EH (cell line): ENCODE measurements at regions not wholly inside any gene's neighbourhood (a gene's known extent, or its start where the extent isn't known, plus 50 kb on each side); places are given as distances from the start of the nearest gene placed in this dataset.

Source experiments
- DNase-seq: peaks from one replicate; pipeline ENCODE4 v3.0.0-alpha.2; 2015; ENCODE audit warnings: low read depth

DNA sequence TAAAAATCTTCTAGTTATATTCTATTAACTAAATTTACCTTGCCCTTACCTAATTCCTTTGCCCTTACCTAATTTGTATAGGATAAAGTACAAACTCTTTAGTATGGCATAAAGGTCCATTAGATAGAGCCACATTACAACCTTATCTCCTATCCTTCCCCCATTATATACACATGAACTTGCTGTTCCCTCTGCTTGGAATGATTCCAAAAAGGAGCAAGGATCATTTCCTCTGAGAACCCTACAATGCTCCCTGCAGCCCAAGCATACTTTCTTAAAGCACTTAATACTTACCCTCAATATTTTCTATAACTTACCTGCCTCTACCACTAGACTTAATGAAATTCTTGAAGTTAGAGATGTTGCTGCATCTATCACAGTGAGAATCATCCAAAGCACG, 118.9 kb upstream of the CCDC54 start:
- DNase-seq: no peak

- no peak for DNase-seq
Measured at GRCh38 chr3:107260207-107260606, 117.0 kb upstream of the CCDC54 start.

GRCh38 chr3:107263269-107264021, 113.8 kb upstream of the CCDC54 start:
- DNase-seq: peak; percentile 22

DNA sequence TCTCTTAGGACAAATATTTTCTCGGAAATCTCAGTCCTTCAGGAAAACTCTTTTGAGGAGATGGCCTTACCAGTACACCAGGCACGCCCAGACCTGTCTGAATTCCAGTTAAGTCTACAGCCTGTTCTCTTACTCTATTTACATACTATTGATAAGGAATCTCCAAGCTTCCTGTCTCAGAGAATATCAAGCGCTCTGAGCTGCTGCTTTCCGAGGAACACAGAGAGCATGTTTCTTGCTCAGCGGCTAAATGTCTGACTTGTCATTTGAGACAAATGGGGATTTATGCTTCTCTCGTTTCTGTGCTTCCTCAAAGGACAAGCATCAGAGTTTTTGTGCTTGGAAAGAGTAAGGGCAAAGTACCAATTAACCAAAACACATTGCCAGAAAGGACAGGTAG, 112.4 kb upstream of the CCDC54 start:
- no peak for DNase-seq

DNA sequence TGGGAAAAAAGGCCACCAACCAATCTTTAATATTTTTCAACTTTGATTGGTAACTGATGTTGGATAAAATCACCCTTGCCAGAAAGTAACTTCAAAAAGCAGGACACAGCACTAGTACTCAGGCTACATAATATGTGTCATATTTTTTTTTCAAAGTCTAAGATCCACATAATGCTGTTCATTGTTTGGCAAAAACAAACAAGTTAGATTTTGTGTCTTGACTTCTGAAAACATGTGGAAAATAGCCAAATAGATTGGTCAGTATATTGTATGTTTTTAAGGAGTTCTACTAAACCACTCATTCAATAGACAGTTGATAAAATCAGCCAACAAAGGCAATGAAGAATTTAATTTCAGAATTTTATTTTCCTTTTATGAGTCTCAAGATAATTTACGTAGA, 111.7 kb upstream of the CCDC54 start:
- no peak for DNase-seq

DNA sequence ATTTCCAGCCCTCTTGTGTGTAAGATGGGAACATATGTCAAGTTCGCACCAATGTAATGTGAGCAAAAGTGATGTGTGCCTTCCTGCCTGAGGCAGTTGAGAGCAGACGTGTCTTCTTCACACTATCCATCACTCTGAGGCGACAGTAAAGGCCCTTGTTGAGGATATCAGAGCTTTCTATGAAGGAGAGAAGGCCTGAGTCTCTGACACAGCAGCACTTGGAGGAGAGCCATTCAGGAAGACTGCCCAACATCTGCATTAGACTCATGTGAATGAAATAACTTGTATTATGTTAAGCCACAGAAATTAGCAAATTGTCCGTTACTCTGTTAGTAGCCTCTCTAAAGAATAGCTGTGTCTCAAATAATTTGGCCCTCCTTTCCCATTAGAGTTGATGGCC, 108.8 kb upstream of the CCDC54 start:
- DNase-seq: no peak

GRCh38 chr3:107269136-107269535, 108.1 kb upstream of the CCDC54 start:
- no peak for DNase-seq

- peak; percentile 63 for DNase-seq
Measured at GRCh38 chr3:107271787-107272387, 105.4 kb upstream of the CCDC54 start.

DNA sequence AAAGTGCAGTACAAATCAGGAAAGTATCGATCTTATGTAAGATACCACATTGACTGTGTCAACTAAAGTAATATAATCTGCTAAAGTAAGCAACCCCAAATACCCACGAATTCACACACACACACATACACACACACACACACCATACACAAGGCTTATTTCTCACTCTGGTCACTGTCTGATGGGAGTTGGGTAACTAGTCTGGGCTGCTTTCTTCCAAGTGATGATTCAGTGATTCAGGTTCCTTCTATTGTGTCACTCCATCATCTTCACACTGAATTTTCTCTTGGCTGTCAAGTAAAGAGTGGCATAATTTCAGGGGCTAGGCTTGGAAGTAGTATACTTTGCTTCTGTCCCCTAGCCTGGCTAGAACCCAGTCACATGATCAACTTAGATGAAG, 104.8 kb upstream of the CCDC54 start:
- no peak for DNase-seq

DNA sequence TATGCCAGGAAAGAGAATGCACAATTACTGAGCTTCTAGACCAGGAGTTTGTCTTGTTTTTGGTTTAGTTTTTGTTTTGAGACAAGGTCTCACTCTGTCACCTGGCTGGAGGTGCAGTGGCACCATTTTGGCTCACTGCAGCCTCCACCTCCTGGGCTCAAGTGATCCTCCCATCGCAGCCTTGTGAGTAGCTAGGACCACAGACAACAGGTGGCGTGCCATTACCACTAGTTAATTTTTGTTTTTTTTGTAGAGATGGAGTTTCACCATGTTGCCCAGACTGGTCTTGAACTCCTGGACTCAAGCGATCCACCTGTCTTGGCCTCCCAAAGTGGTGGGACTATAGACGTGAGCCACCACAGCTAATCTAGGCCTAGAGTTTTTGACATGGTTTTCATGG, 104.4 kb upstream of the CCDC54 start:
- DNase-seq: no peak

GRCh38 chr3:107273771-107274170, 103.5 kb upstream of the CCDC54 start:
- DNase-seq: no peak

- no peak for DNase-seq
Measured at GRCh38 chr3:107275511-107275910, 101.7 kb upstream of the CCDC54 start.

- DNase-seq: no peak
Measured at GRCh38 chr3:107283948-107284347, 93.3 kb upstream of the CCDC54 start.

GRCh38 chr3:107284612-107285011, 92.6 kb upstream of the CCDC54 start:
- DNase-seq: peak; percentile 29

DNA sequence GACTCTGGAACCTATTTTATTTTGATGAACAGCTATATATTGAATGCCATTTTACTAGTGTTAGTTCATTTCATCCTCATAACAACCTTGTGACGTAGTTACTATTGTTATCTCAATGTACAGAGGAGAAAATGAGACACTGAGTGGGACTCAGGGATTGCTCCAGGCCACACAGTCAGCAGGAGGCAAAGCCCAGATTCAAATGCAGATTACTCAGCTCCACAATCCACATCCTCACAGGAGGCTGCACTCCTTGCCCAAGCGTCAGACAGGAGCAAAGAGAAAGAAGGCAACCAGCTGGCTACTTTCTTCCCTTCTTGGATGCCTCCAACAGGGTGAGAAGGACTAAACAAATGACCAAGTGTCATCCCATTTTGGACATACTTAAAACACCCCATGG, 92.0 kb upstream of the CCDC54 start:
- DNase-seq: peak; percentile 45

DNA sequence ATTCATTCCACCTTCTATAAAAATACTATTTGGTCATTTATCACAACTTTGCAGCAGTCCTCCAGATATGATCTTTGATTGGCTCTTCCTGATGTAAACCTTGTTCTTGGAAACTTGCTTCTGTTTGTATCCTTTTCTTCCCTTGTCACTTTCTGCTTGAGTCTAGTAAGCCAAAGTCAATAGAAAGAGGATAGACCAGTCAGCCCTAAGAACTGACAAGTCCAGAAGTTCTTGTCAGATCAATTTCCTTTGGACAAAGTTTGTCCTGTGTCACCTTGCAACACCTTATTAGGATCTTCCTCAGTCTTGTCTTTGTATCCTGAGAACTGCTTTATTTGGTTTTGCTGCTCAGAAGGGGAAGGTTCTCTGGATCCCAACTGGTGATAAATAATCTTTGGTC, 87.9 kb upstream of the CCDC54 start:
- DNase-seq: no peak

- DNase-seq: no peak
Measured at GRCh38 chr3:107294117-107294516, 83.1 kb upstream of the CCDC54 start.

- DNase-seq: no peak
Measured at GRCh38 chr3:107297597-107297996, 79.6 kb upstream of the CCDC54 start.

GRCh38 chr3:107307205-107307604, 70.0 kb upstream of the CCDC54 start:
- no peak for DNase-seq

DNA sequence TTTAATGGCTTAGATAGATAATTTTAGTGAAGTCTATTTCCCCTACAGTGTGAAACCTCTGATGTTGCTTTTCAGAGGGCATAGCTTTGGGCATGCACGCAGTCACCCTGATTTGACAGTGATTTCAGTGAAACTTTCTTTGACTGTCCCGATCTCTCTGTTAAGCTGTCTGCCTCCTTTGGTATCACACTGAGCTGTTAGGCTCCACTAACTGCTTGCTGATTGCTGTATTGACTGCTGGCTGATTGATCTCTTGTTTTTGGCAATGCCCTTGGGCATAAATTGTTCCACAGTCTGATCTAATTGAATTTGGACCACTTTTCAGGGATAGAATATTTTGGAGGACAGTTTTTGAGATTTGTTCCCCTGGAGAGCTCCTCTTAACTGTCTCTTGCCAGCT, 68.5 kb upstream of the CCDC54 start:
- DNase-seq: no peak

DNA sequence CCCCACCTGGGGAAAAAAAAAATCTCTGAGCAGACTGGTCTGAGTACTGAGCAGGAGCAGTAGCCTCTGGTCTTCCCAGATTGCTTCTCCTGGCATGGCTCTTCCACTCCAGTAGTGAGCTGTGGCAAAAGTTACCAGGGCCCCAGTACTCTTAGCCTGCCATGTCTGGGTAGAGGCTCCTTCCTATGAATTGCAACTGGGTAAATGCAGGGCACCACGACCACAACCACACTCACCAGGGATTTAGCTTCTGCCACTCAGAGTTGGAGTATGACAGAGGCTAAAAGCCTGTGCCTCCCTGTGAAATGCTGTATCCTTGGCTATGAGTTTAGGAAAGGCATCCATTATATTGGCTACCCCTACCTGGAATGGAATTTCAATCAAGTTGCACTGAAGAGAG, 67.9 kb upstream of the CCDC54 start:
- no peak for DNase-seq

GRCh38 chr3:107313711-107314110, 63.5 kb upstream of the CCDC54 start:
- no peak for DNase-seq

- DNase-seq: peak; percentile 45
Measured at GRCh38 chr3:107315141-107315540, 62.1 kb upstream of the CCDC54 start.

GRCh38 chr3:107323723-107324122, 53.5 kb upstream of the CCDC54 start:
- no peak for DNase-seq
